K562 (cell line): ENCODE measurements at regions not wholly inside any gene's neighbourhood (a gene's known extent, or its start where the extent isn't known, plus 50 kb on each side); places are given as distances from the start of the nearest gene placed in this dataset.

Experiments
- BCOR ChIP-seq: fragments of 450-650 bp; IDR thresholded peaks from 2 replicates; pipeline ENCODE4 v1.6.1; 2016
- CSDE1 ChIP-seq, 2 experiments: fragments of 450-650 bp; IDR thresholded peaks; 2 replicates each; pipeline ENCODE4 v1.6.1; 2016; ENCODE audit warnings: mild to moderate bottlenecking in 1 of 2
- E2F3 ChIP-seq: fragments of 250-450 bp; sonication (Bioruptor Pico); IDR thresholded peaks from 2 replicates; pipeline ENCODE4 v1.4.0; 2020; ENCODE audit warnings: mild to moderate bottlenecking
- ETV1 ChIP-seq: fragments of 450-650 bp; conservative IDR thresholded peaks from 2 replicates; pipeline ENCODE4 v1.6.1; 2016; ENCODE audit warnings: missing genetic modification characterization, control low read depth, low read depth, missing compliant biosample characterization
- HMG20B ChIP-seq: fragments of 250-450 bp; sonication (Bioruptor Pico); IDR thresholded peaks from 2 replicates; pipeline ENCODE4 v1.5.0; 2021; ENCODE audit warnings: mild to moderate bottlenecking
- KDM5B ChIP-seq: fragments of 200-600 bp; sonication (generic); IDR thresholded peaks from 2 replicates; pipeline ENCODE4 v1.6.1; 2012; ENCODE audit warnings: low read depth, mild to moderate bottlenecking, moderate library complexity, low read length, control low read depth, inconsistent platforms; ENCODE audit not compliant: insufficient replicate concordance
- NFE2L1 ChIP-seq: fragments of 450-650 bp; IDR thresholded peaks from 2 replicates; pipeline ENCODE4 v1.6.1; 2016; ENCODE audit warnings: missing genetic modification characterization, low read depth, mild to moderate bottlenecking, missing compliant biosample characterization, moderate library complexity, borderline replicate concordance
- POLR3G ChIP-seq: IDR thresholded peaks from 2 replicates; pipeline ENCODE4 v1.6.1; 2011; ENCODE audit not compliant: insufficient read length, insufficient replicate concordance; ENCODE audit errors: extremely low read depth
- TEAD2 ChIP-seq: fragments of 450-650 bp; IDR thresholded peaks from 2 replicates; pipeline ENCODE4 v1.6.1; 2016; ENCODE audit warnings: missing genetic modification characterization, control low read depth, missing compliant biosample characterization
- ZNF41 ChIP-seq: fragments of 250-450 bp; sonication (Bioruptor Pico); conservative IDR thresholded peaks from 2 replicates; pipeline ENCODE4 v1.4.0; 2020; ENCODE audit warnings: mild to moderate bottlenecking
- TF ChIP-seq, protein P1 (sequence below): IDR thresholded peaks from 2 replicates; pipeline ENCODE4 v1.6.1; 2011; ENCODE audit warnings: borderline replicate concordance, low read depth, mild to moderate bottlenecking, moderate library complexity, low read length; ENCODE audit not compliant: insufficient read depth, poor library complexity, severe bottlenecking
- TF ChIP-seq, protein P2 (sequence below), 2 experiments: IDR thresholded peaks in 1 of 2; conservative IDR thresholded peaks in 1 of 2; 2 replicates each; pipeline ENCODE4 v1.6.1; 2016; ENCODE audit warnings: low read depth in 2 of 2, mild to moderate bottlenecking in 1 of 2, missing compliant biosample characterization in 1 of 2, missing genetic modification characterization in 1 of 2, moderate library complexity in 1 of 2
- TF ChIP-seq, protein P3 (sequence below): fragments of 450-650 bp; conservative IDR thresholded peaks from 2 replicates; pipeline ENCODE4 v1.6.1; 2016; ENCODE audit warnings: missing genetic modification characterization, low read depth, mild to moderate bottlenecking, control low read depth, missing compliant biosample characterization
- TF ChIP-seq, protein P4 (sequence below), 3 experiments: fragments of 200-800 bp in 1 of 3; fragments of 250-450 bp in 1 of 3; fragments of 450-650 bp in 1 of 3; sonication (Bioruptor Pico) in 1 of 3; sonication (Bioruptor generic) in 1 of 3; formaldehyde crosslinking in 1 of 3; IDR thresholded peaks; 2 replicates each; pipeline versions ENCODE4 v1.6.1 to v1.8.0; 2016 to 2022; ENCODE audit warnings: mild to moderate bottlenecking in 2 of 3, missing genetic modification characterization in 2 of 3, missing compliant biosample characterization in 1 of 3, moderate library complexity in 1 of 3

DNA sequence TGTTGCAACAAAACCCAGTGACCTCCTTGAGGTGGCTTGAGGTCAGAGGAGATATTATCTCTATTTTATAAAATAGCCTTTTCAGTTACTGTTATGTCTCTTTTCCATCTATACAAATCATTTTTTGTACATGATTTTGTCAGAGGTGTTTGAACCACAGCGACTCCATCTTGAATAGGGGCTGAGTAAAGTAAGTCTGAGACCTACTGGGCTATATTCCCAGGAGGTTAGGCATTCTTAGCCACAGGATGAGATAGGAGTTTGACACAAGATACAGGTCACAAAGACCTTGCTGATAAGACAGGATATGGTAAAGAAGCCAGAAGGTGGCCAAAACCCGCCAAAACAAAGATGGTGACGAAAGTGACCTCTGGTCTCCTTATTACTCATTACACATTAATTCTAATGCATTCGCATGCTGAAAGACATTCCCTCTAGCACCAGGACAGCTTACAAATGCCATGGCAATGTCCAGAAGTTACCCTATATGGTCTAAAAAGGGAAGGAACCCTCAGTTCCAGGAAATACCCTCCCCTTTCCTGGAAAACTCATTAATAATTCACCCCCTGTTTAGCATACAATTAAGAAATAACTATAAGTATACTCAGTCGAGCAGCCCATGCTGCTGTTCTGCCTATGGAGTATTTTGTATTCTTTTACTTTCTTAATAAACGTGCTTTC is 283.9 kb upstream of the ISL1 start (continued):
- TF ChIP-seq, protein P1, sequence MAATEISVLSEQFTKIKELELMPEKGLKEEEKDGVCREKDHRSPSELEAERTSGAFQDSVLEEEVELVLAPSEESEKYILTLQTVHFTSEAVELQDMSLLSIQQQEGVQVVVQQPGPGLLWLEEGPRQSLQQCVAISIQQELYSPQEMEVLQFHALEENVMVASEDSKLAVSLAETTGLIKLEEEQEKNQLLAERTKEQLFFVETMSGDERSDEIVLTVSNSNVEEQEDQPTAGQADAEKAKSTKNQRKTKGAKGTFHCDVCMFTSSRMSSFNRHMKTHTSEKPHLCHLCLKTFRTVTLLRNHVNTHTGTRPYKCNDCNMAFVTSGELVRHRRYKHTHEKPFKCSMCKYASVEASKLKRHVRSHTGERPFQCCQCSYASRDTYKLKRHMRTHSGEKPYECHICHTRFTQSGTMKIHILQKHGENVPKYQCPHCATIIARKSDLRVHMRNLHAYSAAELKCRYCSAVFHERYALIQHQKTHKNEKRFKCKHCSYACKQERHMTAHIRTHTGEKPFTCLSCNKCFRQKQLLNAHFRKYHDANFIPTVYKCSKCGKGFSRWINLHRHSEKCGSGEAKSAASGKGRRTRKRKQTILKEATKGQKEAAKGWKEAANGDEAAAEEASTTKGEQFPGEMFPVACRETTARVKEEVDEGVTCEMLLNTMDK, result no peak
- TF ChIP-seq CSDE1 (IDR thresholded peaks at IDR 0.05) (no peak), KDM5B (no peak), E2F3 (CRISPR knock-in tag) (peak; percentile 70; the same call in 1 of the 2 replicates), POLR3G (no peak), NFE2L1 (tag) (peak; percentile 57), ETV1 (peak; percentile 73), HMG20B (CRISPR knock-in tag) (no peak), TEAD2 (0 out of 2 replicates have a peak, but pooled peaks have one; percentile 30), ZNF41 (peak; percentile 82), BCOR (no peak)
- TF ChIP-seq, protein P2, sequence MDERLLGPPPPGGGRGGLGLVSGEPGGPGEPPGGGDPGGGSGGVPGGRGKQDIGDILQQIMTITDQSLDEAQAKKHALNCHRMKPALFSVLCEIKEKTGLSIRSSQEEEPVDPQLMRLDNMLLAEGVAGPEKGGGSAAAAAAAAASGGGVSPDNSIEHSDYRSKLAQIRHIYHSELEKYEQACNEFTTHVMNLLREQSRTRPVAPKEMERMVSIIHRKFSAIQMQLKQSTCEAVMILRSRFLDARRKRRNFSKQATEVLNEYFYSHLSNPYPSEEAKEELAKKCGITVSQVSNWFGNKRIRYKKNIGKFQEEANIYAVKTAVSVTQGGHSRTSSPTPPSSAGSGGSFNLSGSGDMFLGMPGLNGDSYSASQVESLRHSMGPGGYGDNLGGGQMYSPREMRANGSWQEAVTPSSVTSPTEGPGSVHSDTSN (CRISPR knock-in tag; IDR thresholded peaks at IDR 0.05; ENCODE audit: low read depth), result no peak
- TF ChIP-seq, protein P2 (tag; conservative IDR thresholded peaks at IDR 0.05; ENCODE audit: low read depth), result peak; percentile 41; the same call in 1 of the 2 replicates
- TF ChIP-seq, protein P3, sequence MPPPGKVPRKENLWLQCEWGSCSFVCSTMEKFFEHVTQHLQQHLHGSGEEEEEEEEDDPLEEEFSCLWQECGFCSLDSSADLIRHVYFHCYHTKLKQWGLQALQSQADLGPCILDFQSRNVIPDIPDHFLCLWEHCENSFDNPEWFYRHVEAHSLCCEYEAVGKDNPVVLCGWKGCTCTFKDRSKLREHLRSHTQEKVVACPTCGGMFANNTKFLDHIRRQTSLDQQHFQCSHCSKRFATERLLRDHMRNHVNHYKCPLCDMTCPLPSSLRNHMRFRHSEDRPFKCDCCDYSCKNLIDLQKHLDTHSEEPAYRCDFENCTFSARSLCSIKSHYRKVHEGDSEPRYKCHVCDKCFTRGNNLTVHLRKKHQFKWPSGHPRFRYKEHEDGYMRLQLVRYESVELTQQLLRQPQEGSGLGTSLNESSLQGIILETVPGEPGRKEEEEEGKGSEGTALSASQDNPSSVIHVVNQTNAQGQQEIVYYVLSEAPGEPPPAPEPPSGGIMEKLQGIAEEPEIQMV (tag), result peak; percentile 72
- TF ChIP-seq, protein P4, sequence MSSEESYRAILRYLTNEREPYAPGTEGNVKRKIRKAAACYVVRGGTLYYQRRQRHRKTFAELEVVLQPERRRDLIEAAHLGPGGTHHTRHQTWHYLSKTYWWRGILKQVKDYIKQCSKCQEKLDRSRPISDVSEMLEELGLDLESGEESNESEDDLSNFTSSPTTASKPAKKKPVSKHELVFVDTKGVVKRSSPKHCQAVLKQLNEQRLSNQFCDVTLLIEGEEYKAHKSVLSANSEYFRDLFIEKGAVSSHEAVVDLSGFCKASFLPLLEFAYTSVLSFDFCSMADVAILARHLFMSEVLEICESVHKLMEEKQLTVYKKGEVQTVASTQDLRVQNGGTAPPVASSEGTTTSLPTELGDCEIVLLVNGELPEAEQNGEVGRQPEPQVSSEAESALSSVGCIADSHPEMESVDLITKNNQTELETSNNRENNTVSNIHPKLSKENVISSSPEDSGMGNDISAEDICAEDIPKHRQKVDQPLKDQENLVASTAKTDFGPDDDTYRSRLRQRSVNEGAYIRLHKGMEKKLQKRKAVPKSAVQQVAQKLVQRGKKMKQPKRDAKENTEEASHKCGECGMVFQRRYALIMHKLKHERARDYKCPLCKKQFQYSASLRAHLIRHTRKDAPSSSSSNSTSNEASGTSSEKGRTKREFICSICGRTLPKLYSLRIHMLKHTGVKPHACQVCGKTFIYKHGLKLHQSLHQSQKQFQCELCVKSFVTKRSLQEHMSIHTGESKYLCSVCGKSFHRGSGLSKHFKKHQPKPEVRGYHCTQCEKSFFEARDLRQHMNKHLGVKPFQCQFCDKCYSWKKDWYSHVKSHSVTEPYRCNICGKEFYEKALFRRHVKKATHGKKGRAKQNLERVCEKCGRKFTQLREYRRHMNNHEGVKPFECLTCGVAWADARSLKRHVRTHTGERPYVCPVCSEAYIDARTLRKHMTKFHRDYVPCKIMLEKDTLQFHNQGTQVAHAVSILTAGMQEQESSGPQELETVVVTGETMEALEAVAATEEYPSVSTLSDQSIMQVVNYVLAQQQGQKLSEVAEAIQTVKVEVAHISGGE (CRISPR knock-in tag; IDR thresholded peaks at IDR 0.05), result peak in 1 of 3 experiments; percentile 72; a peak in 1 of 6 replicates
